ENCODE measurements at regions not wholly inside any gene's neighbourhood (a gene's known extent, or its start where the extent isn't known, plus 50 kb on each side); places are given as distances from the start of the nearest gene placed in this dataset.

DNA sequence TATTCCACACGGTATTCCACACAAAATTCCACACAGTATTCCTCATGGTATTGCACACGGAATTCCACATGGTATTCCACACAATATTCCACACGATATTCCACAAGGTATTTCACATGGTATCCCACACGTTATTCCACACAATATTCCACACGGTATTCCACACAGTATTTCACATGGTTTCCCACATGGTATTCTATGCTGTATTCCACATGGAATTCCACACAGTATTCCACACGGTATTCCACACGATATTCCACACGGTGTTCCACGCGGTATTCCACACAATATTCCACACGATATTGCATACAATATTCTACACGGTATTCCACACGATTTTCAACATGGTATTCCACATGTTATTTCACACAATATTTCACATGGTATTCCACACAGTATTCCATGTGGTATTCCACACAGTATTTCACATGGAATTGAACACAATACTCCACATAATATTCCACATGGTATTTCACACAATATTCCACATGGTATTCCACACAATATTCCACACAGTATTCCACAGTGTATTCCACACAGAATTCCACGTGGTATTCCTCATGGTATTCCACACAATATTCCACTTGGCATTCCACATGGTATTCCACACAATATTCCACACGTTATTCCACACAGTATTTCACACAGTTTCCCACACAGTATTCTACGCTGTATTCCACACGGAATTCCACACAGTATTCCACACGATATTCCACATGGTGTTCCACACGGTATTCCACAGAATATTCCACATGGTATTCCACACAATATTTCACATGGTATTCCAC is 136.0 kb upstream of the CHST15 start:
- Histone ChIP-seq H3K79me2 (ENCODE audit: insufficient read depth, low read length) (no peaks in the 10 kb centered on the region), H3K9ac (ENCODE audit: low read length) (no peak overlapping the region), H3K9me2 (ENCODE audit: insufficient read depth) (no peaks in the 10 kb centered on the region), H3K9me3 (ENCODE audit: control insufficient read depth in 1 of 2, insufficient read depth in 1 of 2, low read depth in 1 of 2, low read length in 2 of 2) (peaks cover 14 to 53% of the 10 kb centered on the region in 2 experiments; a peak in 2 of 4 replicates), H3K27ac (ENCODE audit: low read depth, low read length) (no peak overlapping the region), H3K4me2 (ENCODE audit: low read length) (no peak overlapping the region), H3K36me3 (ENCODE audit: control insufficient read depth in 1 of 2, insufficient read depth in 2 of 2, low read length in 2 of 2) (no peaks in the 10 kb centered on the region), H3K4me1 (ENCODE audit: control insufficient read depth in 1 of 2, insufficient read depth in 2 of 2, low read length in 2 of 2) (no peaks in the 10 kb centered on the region), H3K4me3 (replicated peaks in 1 of 2; ENCODE audit: low read depth in 1 of 2, low read length in 2 of 2) (no peak overlapping the region), H2AFZ (ENCODE audit: low read depth, low read length, poor library complexity, severe bottlenecking) (no peak overlapping the region), H4K20me1 (ENCODE audit: insufficient read depth) (no peaks in the 10 kb centered on the region), H3K27me3 (ENCODE audit: insufficient read depth, low read length) (no peaks in the 10 kb centered on the region)
- CTCF ChIA-PET, result no interaction called here
- intact Hi-C loops (cut with micrococcal nuclease), result loop anchor here (2.0 kb wide), 1 partner anchor 49 kb away; no protein-coding TSS in a partner anchor
- no peak for ATAC-seq
- BruUV-seq (replicated peaks), result no TSS peak
- no peak for TF ChIP-seq SIN3A (IDR thresholded peaks at IDR 0.05; ENCODE audit: low read depth)
- no peak for TF ChIP-seq ELF1 (IDR thresholded peaks at IDR 0.05; ENCODE audit: borderline replicate concordance, low read depth)
- TF ChIP-seq, protein P1, sequence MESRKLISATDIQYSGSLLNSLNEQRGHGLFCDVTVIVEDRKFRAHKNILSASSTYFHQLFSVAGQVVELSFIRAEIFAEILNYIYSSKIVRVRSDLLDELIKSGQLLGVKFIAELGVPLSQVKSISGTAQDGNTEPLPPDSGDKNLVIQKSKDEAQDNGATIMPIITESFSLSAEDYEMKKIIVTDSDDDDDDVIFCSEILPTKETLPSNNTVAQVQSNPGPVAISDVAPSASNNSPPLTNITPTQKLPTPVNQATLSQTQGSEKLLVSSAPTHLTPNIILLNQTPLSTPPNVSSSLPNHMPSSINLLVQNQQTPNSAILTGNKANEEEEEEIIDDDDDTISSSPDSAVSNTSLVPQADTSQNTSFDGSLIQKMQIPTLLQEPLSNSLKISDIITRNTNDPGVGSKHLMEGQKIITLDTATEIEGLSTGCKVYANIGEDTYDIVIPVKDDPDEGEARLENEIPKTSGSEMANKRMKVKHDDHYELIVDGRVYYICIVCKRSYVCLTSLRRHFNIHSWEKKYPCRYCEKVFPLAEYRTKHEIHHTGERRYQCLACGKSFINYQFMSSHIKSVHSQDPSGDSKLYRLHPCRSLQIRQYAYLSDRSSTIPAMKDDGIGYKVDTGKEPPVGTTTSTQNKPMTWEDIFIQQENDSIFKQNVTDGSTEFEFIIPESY (IDR thresholded peaks at IDR 0.05; ENCODE audit: extremely low read depth, insufficient replicate concordance, low read length), result no peak
- no peak for TF ChIP-seq EGR1 (IDR thresholded peaks at IDR 0.05; ENCODE audit: low read depth)
- no peak for TF ChIP-seq EZH2phosphoT487 (IDR thresholded peaks at IDR 0.05; ENCODE audit: borderline replicate concordance)
- TF ChIP-seq, protein P2, sequence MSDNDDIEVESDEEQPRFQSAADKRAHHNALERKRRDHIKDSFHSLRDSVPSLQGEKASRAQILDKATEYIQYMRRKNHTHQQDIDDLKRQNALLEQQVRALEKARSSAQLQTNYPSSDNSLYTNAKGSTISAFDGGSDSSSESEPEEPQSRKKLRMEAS (IDR thresholded peaks at IDR 0.05), result no peak
- TF ChIP-seq RAD21 (IDR thresholded peaks at IDR 0.05; ENCODE audit: low read depth), result no peak
- TF ChIP-seq POLR2AphosphoS5 (IDR thresholded peaks at IDR 0.05; ENCODE audit: low read depth, low read length), result no peak
- TF ChIP-seq YY1 (IDR thresholded peaks at IDR 0.05; ENCODE audit: extremely low read depth, insufficient replicate concordance, low read depth, low read length), result no peak
- no peak for TF ChIP-seq POLR2A (IDR thresholded peaks at IDR 0.05; ENCODE audit: borderline replicate concordance, extremely low read depth, insufficient read depth, insufficient read length)
- no peak for TF ChIP-seq FOSL1 (IDR thresholded peaks at IDR 0.05; ENCODE audit: low read depth)
- TF ChIP-seq CBX3 (IDR thresholded peaks at IDR 0.05; ENCODE audit: low read depth), result no peak
- TF ChIP-seq, protein P3, sequence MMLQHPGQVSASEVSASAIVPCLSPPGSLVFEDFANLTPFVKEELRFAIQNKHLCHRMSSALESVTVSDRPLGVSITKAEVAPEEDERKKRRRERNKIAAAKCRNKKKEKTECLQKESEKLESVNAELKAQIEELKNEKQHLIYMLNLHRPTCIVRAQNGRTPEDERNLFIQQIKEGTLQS (IDR thresholded peaks at IDR 0.05), result no peak
- no peak for TF ChIP-seq EZH2 (IDR thresholded peaks at IDR 0.05)
- TF ChIP-seq ZFX (IDR thresholded peaks at IDR 0.05), result no peak
- TF ChIP-seq, protein P4, sequence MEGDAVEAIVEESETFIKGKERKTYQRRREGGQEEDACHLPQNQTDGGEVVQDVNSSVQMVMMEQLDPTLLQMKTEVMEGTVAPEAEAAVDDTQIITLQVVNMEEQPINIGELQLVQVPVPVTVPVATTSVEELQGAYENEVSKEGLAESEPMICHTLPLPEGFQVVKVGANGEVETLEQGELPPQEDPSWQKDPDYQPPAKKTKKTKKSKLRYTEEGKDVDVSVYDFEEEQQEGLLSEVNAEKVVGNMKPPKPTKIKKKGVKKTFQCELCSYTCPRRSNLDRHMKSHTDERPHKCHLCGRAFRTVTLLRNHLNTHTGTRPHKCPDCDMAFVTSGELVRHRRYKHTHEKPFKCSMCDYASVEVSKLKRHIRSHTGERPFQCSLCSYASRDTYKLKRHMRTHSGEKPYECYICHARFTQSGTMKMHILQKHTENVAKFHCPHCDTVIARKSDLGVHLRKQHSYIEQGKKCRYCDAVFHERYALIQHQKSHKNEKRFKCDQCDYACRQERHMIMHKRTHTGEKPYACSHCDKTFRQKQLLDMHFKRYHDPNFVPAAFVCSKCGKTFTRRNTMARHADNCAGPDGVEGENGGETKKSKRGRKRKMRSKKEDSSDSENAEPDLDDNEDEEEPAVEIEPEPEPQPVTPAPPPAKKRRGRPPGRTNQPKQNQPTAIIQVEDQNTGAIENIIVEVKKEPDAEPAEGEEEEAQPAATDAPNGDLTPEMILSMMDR (IDR thresholded peaks at IDR 0.05 in 2 of 3, conservative IDR thresholded peaks at IDR 0.05 in 1 of 3; ENCODE audit: borderline replicate concordance in 1 of 3, insufficient read depth in 1 of 3, low read depth in 2 of 3, low read length in 2 of 3), result no peak
- TF ChIP-seq, protein P5, sequence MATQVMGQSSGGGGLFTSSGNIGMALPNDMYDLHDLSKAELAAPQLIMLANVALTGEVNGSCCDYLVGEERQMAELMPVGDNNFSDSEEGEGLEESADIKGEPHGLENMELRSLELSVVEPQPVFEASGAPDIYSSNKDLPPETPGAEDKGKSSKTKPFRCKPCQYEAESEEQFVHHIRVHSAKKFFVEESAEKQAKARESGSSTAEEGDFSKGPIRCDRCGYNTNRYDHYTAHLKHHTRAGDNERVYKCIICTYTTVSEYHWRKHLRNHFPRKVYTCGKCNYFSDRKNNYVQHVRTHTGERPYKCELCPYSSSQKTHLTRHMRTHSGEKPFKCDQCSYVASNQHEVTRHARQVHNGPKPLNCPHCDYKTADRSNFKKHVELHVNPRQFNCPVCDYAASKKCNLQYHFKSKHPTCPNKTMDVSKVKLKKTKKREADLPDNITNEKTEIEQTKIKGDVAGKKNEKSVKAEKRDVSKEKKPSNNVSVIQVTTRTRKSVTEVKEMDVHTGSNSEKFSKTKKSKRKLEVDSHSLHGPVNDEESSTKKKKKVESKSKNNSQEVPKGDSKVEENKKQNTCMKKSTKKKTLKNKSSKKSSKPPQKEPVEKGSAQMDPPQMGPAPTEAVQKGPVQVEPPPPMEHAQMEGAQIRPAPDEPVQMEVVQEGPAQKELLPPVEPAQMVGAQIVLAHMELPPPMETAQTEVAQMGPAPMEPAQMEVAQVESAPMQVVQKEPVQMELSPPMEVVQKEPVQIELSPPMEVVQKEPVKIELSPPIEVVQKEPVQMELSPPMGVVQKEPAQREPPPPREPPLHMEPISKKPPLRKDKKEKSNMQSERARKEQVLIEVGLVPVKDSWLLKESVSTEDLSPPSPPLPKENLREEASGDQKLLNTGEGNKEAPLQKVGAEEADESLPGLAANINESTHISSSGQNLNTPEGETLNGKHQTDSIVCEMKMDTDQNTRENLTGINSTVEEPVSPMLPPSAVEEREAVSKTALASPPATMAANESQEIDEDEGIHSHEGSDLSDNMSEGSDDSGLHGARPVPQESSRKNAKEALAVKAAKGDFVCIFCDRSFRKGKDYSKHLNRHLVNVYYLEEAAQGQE (IDR thresholded peaks at IDR 0.05; ENCODE audit: low read depth), result no peak
- RAD21 ChIA-PET (ENCODE audit: low non-redundant PET in 1 of 2, low total read pairs in 2 of 2, uncharacterized antibody in 2 of 2, unreplicated experiment in 2 of 2), result no interaction called here
- no peak for DNase-seq (ENCODE audit: low read depth, low spot score)
- POLR2A ChIA-PET, result no interaction called here
